Trophoblast cell (in vitro differentiated cells and primary cell): ENCODE measurements at regions not wholly inside any gene's neighbourhood (a gene's known extent, or its start where the extent isn't known, plus 50 kb on each side); places are given as distances from the start of the nearest gene placed in this dataset.

ENCODE experiments used
- DNase-seq, 2 donors: peaks; one replicate each; pipeline ENCODE4 v3.0.0-alpha.2; 2016
- H2AFZ ChIP-seq: 2 replicates; pipeline ENCODE4 v1.6.1; 2013; ENCODE audit warnings: low read length, moderate library complexity, mild to moderate bottlenecking; ENCODE audit not compliant: insufficient read depth, poor library complexity
- H2AK5ac ChIP-seq: 2 replicates; pipeline ENCODE4 v1.6.1; 2013; ENCODE audit warnings: mild to moderate bottlenecking, low read length
- H2BK120ac ChIP-seq: 2 replicates; pipeline ENCODE4 v1.6.1; 2013; ENCODE audit warnings: low read length, mild to moderate bottlenecking, moderate library complexity; ENCODE audit not compliant: insufficient read depth, poor library complexity
- H2BK12ac ChIP-seq: 2 replicates; pipeline ENCODE4 v1.6.1; 2013; ENCODE audit warnings: mild to moderate bottlenecking, low read length, moderate library complexity
- H2BK5ac ChIP-seq: 2 replicates; pipeline ENCODE4 v1.6.1; 2013; ENCODE audit warnings: low read length, low read depth, moderate library complexity, mild to moderate bottlenecking; ENCODE audit not compliant: poor library complexity
- H3K14ac ChIP-seq: 2 replicates; pipeline ENCODE4 v1.6.1; 2013; ENCODE audit warnings: mild to moderate bottlenecking, low read length
- H3K18ac ChIP-seq: 2 replicates; pipeline ENCODE4 v1.6.1; 2013; ENCODE audit warnings: mild to moderate bottlenecking, low read length
- H3K23ac ChIP-seq: 2 replicates; pipeline ENCODE4 v1.6.1; 2013; ENCODE audit warnings: low read length
- H3K27ac ChIP-seq: 2 replicates; pipeline ENCODE4 v1.5.1; 2013; ENCODE audit warnings: low read depth, mild to moderate bottlenecking, inconsistent platforms, low read length, moderate library complexity
- H3K27me3 ChIP-seq: 2 replicates; pipeline ENCODE4 v1.6.1; 2013; ENCODE audit warnings: inconsistent platforms, mild to moderate bottlenecking, low read length, moderate library complexity; ENCODE audit not compliant: insufficient read depth
- H3K36me3 ChIP-seq, 2 experiments: 1 replicate in 1 of 2; 2 replicates in 1 of 2; pipeline ENCODE4 v1.6.1; 2013; ENCODE audit warnings: low read length in 2 of 2, mild to moderate bottlenecking in 2 of 2, moderate library complexity in 1 of 2; ENCODE audit not compliant: insufficient read depth in 2 of 2, control insufficient read depth in 1 of 2
- H3K4ac ChIP-seq: 2 replicates; pipeline ENCODE4 v1.6.1; 2013; ENCODE audit warnings: low read depth, mild to moderate bottlenecking, low read length, moderate library complexity
- H3K4me1 ChIP-seq, 2 experiments: 1 replicate in 1 of 2; 2 replicates in 1 of 2; pipeline ENCODE4 v1.6.1; 2013; ENCODE audit warnings: low read length in 2 of 2, mild to moderate bottlenecking in 2 of 2, moderate library complexity in 1 of 2; ENCODE audit not compliant: insufficient read depth in 2 of 2, control insufficient read depth in 1 of 2
- H3K4me2 ChIP-seq: 2 replicates; pipeline ENCODE4 v1.6.1; 2013; ENCODE audit warnings: inconsistent platforms, mild to moderate bottlenecking, low read length, moderate library complexity
- H3K4me3 ChIP-seq: 2 replicates; pipeline ENCODE4 v1.5.1; 2013; ENCODE audit warnings: mild to moderate bottlenecking, low read depth, low read length, inconsistent platforms
- H3K79me1 ChIP-seq: one replicate; pipeline ENCODE4 v1.6.1; 2013; ENCODE audit warnings: low read length
- H3K79me2 ChIP-seq: 2 replicates; pipeline ENCODE4 v1.6.1; 2013; ENCODE audit warnings: low read length, mild to moderate bottlenecking; ENCODE audit not compliant: control insufficient read depth, insufficient read depth, poor library complexity
- H3K9ac ChIP-seq: 2 replicates; pipeline ENCODE4 v1.6.1; 2013; ENCODE audit warnings: mild to moderate bottlenecking, low read length
- H3K9me3 ChIP-seq: 2 replicates; pipeline ENCODE4 v1.6.1; 2013; ENCODE audit warnings: low read depth, mild to moderate bottlenecking, control low read depth, inconsistent platforms, low read length; ENCODE audit not compliant: insufficient read depth
- H4K12ac ChIP-seq: 2 replicates; pipeline ENCODE4 v1.6.1; 2013; ENCODE audit warnings: low read depth, mild to moderate bottlenecking, low read length, moderate library complexity
- H4K8ac ChIP-seq: 2 replicates; pipeline ENCODE4 v1.6.1; 2013; ENCODE audit warnings: low read depth, mild to moderate bottlenecking, low read length, moderate library complexity
- H4K91ac ChIP-seq: one replicate; pipeline ENCODE4 v1.6.1; 2013; ENCODE audit warnings: low read depth, mild to moderate bottlenecking, low read length, moderate library complexity
- WGBS: extraction: QIAGEN DNeasy Blood & Tissue Kit; methylation state at CpG from one replicate; pipeline ENCODE4 v1.1.7; 2013; ENCODE audit warnings: missing lambda C conversion rate; ENCODE audit not compliant: insufficient read length, insufficient coverage; ENCODE audit errors: extremely low coverage; 5-methylcytosine and 5-hydroxymethylcytosine counted together

GRCh38 chr2:104420420-104420819 lies 433.5 kb upstream of the POU3F3 start:
- no peak overlapping the region for H3K27ac ChIP-seq
- H4K91ac ChIP-seq, result no peak overlapping the region
- WGBS, result no CpG with 5 or more reads among the region's 2 CpGs
- peaks cover 3% of the 10 kb centered on the region for H3K79me2 ChIP-seq
- H3K79me1 ChIP-seq, result no peaks in the 10 kb centered on the region
- H2BK120ac ChIP-seq, result no peak overlapping the region
- H3K14ac ChIP-seq, result no peak overlapping the region
- no peak overlapping the region for H3K4me3 ChIP-seq
- H3K4me2 ChIP-seq, result no peak overlapping the region
- no peak overlapping the region for H4K12ac ChIP-seq
- H3K23ac ChIP-seq, result no peak overlapping the region
- no peak overlapping the region for H2BK12ac ChIP-seq
- H3K9me3 ChIP-seq, result no peaks in the 10 kb centered on the region
- H3K4me1 ChIP-seq, result no peaks in the 10 kb centered on the region
- no peak for DNase-seq
- H3K4ac ChIP-seq, result no peak overlapping the region
- H3K27me3 ChIP-seq, result no peaks in the 10 kb centered on the region
- H4K8ac ChIP-seq, result no peak overlapping the region
- no peak overlapping the region for H3K18ac ChIP-seq
- H3K9ac ChIP-seq, result no peak overlapping the region
- H2AFZ ChIP-seq, result no peak overlapping the region
- H3K36me3 ChIP-seq, result no peaks in the 10 kb centered on the region
- H2AK5ac ChIP-seq, result no peak overlapping the region
- H2BK5ac ChIP-seq, result no peak overlapping the region

- H3K27ac ChIP-seq, result no peak overlapping the region
- H3K79me2 ChIP-seq, result peaks cover 3% of the 10 kb centered on the region
- H3K14ac ChIP-seq, result no peak overlapping the region
- H3K4ac ChIP-seq, result no peak overlapping the region
- no peak overlapping the region for H2BK120ac ChIP-seq
- no peak overlapping the region for H3K18ac ChIP-seq
- no peaks in the 10 kb centered on the region for H3K36me3 ChIP-seq
- H3K23ac ChIP-seq, result no peak overlapping the region
- H3K4me1 ChIP-seq, result no peaks in the 10 kb centered on the region
- no peak overlapping the region for H4K91ac ChIP-seq
- H3K4me3 ChIP-seq, result no peak overlapping the region
- no peak overlapping the region for H2AK5ac ChIP-seq
- no peak overlapping the region for H3K4me2 ChIP-seq
- H3K79me1 ChIP-seq, result no peaks in the 10 kb centered on the region
- H2AFZ ChIP-seq, result no peak overlapping the region
- H2BK5ac ChIP-seq, result no peak overlapping the region
- H2BK12ac ChIP-seq, result no peak overlapping the region
- H3K9ac ChIP-seq, result no peak overlapping the region
- no peak for DNase-seq
- no CpG with 5 or more reads among the region's 3 CpGs for WGBS
- H4K12ac ChIP-seq, result no peak overlapping the region
- no peak overlapping the region for H4K8ac ChIP-seq
- no peaks in the 10 kb centered on the region for H3K27me3 ChIP-seq
- H3K9me3 ChIP-seq, result no peaks in the 10 kb centered on the region
Observed at GRCh38 chr2:104420953-104421352, 433.0 kb upstream of the POU3F3 start.

GRCh38 chr2:104425850-104426595 lies 427.9 kb upstream of the POU3F3 start:
- Histone ChIP-seq H3K14ac (no peak overlapping the region), H3K4me3 (no peak overlapping the region), H3K4ac (no peak overlapping the region), H2BK5ac (no peak overlapping the region), H3K9me3 (no peaks in the 10 kb centered on the region), H4K91ac (no peak overlapping the region), H2BK12ac (no peak overlapping the region), H3K79me2 (no peaks in the 10 kb centered on the region), H3K36me3 (no peaks in the 10 kb centered on the region), H4K12ac (no peak overlapping the region), H4K8ac (no peak overlapping the region), H2BK120ac (no peak overlapping the region), H2AK5ac (no peak overlapping the region), H3K23ac (no peak overlapping the region), H3K4me2 (no peak overlapping the region), H3K18ac (no peak overlapping the region), H3K27me3 (no peaks in the 10 kb centered on the region), H2AFZ (no peak overlapping the region), H3K4me1 (no peaks in the 10 kb centered on the region), H3K9ac (no peak overlapping the region), H3K27ac (no peak overlapping the region), H3K79me1 (no peaks in the 10 kb centered on the region)
- no peak for DNase-seq
- no CpG with 5 or more reads among the region's 3 CpGs for WGBS

GRCh38 chr2:104428155-104428554 lies 425.8 kb upstream of the POU3F3 start:
- Histone ChIP-seq H4K12ac (no peak overlapping the region), H3K4ac (no peak overlapping the region), H3K4me2 (no peak overlapping the region), H3K18ac (no peak overlapping the region), H3K9ac (no peak overlapping the region), H4K91ac (no peak overlapping the region), H3K36me3 (no peaks in the 10 kb centered on the region), H4K8ac (no peak overlapping the region), H2AK5ac (no peak overlapping the region), H3K4me3 (no peak overlapping the region), H2AFZ (no peak overlapping the region), H3K79me1 (no peaks in the 10 kb centered on the region), H2BK12ac (no peak overlapping the region), H3K23ac (no peak overlapping the region), H3K4me1 (peaks cover 0 to 2% of the 10 kb centered on the region in 2 experiments), H3K9me3 (no peaks in the 10 kb centered on the region), H2BK120ac (no peak overlapping the region), H3K27ac (no peak overlapping the region), H3K79me2 (no peaks in the 10 kb centered on the region), H3K27me3 (no peaks in the 10 kb centered on the region), H3K14ac (no peak overlapping the region), H2BK5ac (no peak overlapping the region)
- DNase-seq, result no peak
- no CpG with 5 or more reads among the region's 1 CpG for WGBS
